Fibroblast of pulmonary artery (primary cell): ENCODE measurements at regions not wholly inside any gene's neighbourhood (a gene's known extent, or its start where the extent isn't known, plus 50 kb on each side); places are given as distances from the start of the nearest gene placed in this dataset.
A peak's percentile ranks its signal among the peaks of the same experiment; 100 is the strongest.

Experiments used
- DNase-seq: peaks from one replicate; pipeline ENCODE4 v3.0.0-alpha.2; 2010; ENCODE audit warnings: low read depth
- H3K4me3 ChIP-seq: replicated peaks from 2 replicates; pipeline ENCODE4 v1.5.1; 2011; ENCODE audit warnings: low read depth, mild to moderate bottlenecking, control low read depth, low read length, moderate library complexity
- CTCF ChIP-seq: IDR thresholded peaks from 2 replicates; pipeline ENCODE4 v1.5.1; 2011; ENCODE audit warnings: mild to moderate bottlenecking, control low read depth, low read length, inconsistent platforms; ENCODE audit errors: missing control alignments

- no peak overlapping the region for H3K4me3 ChIP-seq
- no peak for DNase-seq
- TF ChIP-seq CTCF, result no peak
Observed at GRCh38 chr10:4062751-4063150, 277.7 kb upstream of the KLF6 start.

DNA sequence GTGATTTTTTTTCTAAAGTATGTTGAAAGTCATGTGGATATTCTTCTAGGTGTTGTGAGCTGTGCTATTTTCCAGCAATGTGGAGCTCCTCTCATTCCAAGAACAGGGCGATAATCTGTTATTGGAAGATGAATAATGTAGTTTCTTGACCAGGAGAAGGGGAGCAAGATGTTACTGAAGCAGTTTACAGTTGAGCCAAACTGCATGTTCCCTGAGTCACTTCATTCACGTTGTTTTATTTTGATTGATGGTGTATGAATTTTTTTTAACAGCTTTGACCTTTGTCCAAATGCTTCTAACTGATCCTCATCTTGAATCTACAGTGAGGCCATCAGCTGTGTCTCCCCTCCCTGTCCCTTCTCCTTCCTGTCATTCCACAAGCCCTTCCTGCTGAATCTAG is 277.1 kb upstream of the KLF6 start:
- DNase-seq, result no peak
- H3K4me3 ChIP-seq, result no peak overlapping the region
- no peak for TF ChIP-seq CTCF

DNA sequence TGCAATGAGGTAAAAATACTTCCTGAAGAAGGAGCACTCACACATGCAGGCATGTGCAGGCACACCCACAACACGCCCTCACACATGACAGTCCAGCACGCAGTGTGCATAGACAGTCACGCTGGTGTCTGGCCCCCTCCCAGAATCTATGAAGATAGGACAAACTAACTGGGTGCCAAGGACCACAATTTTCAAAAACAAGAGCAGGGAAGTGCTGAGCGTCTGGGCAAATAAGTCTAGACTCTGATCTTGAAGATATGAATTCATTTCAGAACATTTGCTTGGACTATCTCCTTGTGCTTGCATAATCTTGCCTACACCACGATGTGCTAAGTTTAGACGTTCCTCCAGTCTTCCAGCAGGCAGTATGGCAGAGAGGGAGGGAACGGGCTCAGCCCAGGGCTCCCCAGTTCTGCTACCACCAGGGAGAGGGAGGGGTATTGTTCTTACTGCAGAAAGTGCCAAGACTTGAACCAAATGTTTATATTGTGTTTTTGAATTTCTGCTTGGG is 276.5 kb upstream of the KLF6 start:
- H3K4me3 ChIP-seq, result no peak overlapping the region
- DNase-seq, result peak; percentile 42
- TF ChIP-seq CTCF, result no peak

- no peak overlapping the region for H3K4me3 ChIP-seq
- no peak for TF ChIP-seq CTCF
- DNase-seq, result no peak
Observed at GRCh38 chr10:4059471-4060138, 274.6 kb upstream of the KLF6 start.

DNA sequence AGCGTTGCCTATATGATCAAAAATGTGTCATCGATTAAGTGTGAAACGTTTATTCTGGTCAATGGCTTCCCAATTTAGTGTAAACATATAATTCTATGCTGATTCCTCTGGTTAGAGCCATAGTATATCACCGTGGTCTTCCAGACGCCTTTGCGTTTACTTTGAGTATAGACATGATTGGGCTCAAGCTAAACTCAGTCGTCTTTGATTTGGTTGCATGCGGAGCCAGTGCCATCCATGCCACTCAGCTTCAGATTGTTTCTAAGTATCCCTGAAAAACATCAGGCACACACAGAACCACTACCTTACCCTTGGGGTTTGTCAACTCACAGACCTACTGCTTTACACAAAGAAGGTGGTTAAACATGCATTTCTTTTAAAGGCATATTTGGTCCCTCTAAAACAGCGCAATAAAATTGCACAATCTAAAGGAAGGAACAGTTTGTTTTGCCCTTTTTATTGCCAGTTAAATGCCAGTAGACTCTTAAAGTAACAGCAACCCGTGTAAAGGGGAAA is 273.6 kb upstream of the KLF6 start:
- H3K4me3 ChIP-seq, result no peak overlapping the region
- DNase-seq, result no peak
- TF ChIP-seq CTCF, result no peak

- no peak for TF ChIP-seq CTCF
- DNase-seq, result peak; percentile 17
- H3K4me3 ChIP-seq, result no peak overlapping the region
Observed at GRCh38 chr10:4057725-4058513, 272.9 kb upstream of the KLF6 start.
